NCI-H526 (cell line): ENCODE measurements at regions not wholly inside any gene's neighbourhood (a gene's known extent, or its start where the extent isn't known, plus 50 kb on each side); places are given as distances from the start of the nearest gene placed in this dataset.
"Not testable (repeated sequence)": the region's sequence is repeated elsewhere in the genome, so short reads cannot be mapped to it uniquely, and the experiment has no call there.

Experiments
- DNase-seq, 2 experiments: peaks; one replicate each; lab custom pipeline; 2025; lab: John Stamatoyannopoulos, UW

DNA sequence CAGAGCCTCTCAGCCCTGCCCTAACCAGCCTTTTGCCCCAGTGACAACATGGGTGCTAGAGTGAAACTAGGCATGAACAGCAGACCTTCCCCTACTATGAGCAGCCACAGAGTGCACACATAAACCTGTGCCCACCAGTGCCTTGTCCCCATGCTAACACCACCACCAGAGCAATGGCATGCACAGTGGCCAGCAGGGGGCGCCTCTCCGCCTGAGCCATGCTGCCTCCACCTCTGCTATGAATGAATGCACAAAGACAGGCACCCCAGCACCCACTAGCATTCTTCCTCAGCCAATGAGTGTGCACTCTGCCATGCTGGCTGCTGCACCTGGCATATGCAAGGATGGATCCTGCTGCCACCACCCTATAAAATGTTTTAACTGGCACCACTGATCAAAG lies 286.9 kb upstream of the FGF16 start:
- no peak for DNase-seq

GRCh38 chrX:77162777-77163176 lies 284.4 kb upstream of the FGF16 start:
- no peak for DNase-seq

DNA sequence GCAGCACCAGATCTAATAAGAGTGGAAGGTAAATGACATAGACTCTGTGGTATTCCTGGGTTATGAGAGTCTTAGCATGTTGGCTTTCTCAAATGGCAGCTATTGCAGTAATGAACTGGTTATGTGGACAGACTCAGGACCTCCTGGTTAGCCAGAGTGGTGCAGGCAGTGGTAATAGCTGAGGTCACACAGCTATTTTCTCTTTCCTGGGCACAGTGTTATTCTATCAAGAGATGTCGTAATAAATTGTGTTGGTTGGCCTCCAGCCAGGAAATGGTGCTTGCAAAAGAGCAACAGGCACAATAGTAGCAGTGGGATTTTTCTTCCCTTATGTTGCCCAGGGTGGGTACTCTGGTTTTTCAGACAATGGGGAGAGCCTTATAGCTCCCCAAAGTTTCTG lies 279.2 kb upstream of the FGF16 start:
- no peak for DNase-seq

DNA sequence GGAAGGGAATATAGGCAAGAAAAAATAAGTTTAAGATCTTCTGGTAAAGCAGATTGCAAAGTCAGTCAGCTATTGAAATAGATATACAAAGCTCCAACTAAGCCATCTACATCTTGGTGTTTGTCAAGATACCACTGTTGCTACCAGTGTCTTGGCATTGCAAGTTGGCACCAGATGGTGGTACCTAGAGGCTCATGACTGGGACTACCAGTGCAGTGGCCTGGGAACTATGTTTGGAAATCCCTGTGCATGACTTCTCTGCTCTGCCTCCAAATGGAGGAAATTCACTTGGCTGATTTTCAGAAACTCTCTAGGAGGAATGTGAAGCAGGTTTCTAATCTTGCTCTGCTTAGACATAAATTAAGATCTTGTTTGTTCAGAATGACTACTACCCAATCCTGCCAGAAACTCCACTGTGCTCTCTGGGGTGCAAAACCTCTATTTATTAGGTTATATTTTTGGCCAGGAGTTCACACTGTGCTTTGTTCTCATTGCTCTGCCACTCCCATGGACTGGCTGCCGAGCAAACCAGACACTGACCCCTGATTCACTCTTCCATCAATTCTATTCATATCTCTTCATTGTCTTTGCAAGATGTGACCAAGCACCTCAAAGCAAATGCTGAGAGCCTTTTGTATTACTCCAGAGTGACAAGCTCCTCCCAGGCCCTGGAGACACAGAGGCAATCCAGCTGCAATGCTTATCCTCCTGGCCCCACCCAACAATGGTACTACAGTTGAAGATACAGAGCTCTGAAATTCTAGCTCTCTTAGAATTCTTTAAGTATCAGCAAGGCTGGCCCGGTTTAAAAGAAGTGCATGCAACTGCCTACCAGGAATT lies 272.3 kb upstream of the FGF16 start:
- no peak for DNase-seq

GRCh38 chrX:77200663-77201062 lies 246.5 kb upstream of the FGF16 start:
- DNase-seq, result no peak

DNA sequence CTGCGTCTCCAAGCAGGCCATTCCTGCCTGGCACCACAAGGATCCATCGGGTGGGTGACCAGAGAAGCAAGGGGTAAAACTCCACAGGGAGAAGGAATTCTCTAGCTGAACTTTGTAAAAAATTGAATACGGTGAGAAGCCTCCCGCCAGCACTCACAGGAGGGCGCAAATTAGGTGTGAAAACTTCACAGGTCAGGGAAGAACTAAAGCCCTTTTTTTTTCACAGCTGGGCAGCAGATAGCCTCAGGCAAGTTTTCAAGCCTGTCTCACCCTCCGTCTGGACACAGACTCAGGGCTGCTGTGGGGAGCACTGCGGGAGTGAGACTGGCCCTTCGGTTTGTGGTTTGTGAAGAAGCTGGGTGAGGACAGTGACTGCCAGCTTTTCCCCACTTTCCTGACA lies 224.1 kb upstream of the FGF16 start:
- DNase-seq, result no peak

- DNase-seq, result no peak
Measured at GRCh38 chrX:77264490-77264889, 182.7 kb upstream of the FGF16 start.

- DNase-seq, result no peak
Measured at GRCh38 chrX:77275392-77275791, 171.8 kb upstream of the FGF16 start.

GRCh38 chrX:77276742-77277141 lies 170.4 kb upstream of the FGF16 start:
- DNase-seq, result no peak

- DNase-seq, result no peak
Measured at GRCh38 chrX:77277911-77278310, 169.3 kb upstream of the FGF16 start.

- DNase-seq, result not testable (repeated sequence)
Measured at GRCh38 chrX:77279373-77279772, 167.8 kb upstream of the FGF16 start.

GRCh38 chrX:77293331-77293995 lies 153.7 kb upstream of the FGF16 start:
- DNase-seq, result no peak

DNA sequence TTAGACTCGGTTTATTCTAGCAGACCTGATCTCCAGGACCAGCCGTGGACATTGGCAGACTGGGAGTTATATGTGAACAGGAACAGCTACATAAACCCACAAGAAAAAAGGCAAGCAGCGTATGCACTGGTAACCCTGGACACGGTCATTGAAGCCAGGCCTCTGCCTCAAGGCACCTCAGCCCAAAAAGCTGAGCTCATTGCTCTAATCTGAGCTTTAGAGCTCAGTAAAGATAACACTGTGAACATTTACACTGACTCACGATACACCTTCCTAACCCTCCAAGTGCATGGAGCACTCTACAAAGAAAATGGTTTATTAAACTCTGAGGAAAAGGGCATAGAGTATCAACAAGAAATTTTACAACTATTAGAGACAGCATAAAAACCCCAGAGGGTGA lies 148.9 kb upstream of the FGF16 start:
- DNase-seq, result no peak

- DNase-seq, result no peak
Measured at GRCh38 chrX:77298790-77299189, 148.4 kb upstream of the FGF16 start.

DNA sequence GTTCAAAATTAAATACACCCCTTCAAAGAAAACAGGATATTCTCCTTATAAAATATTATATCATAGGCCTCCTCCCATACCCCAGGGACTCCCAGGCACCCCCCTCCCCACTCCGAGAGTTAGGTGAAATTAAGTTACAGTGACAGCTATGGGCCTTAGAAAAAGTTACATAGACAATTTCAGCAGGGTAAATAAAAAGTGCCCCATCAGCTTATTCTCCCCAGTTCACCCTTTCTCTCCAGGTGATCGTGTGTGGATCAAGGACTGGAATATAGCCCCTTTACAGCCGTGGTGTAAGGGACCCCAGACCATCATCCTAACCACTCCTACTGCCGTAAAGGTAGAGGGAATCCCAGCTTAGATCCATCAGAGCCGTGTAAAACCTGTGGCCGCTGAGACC lies 147.6 kb upstream of the FGF16 start:
- DNase-seq, result no peak

DNA sequence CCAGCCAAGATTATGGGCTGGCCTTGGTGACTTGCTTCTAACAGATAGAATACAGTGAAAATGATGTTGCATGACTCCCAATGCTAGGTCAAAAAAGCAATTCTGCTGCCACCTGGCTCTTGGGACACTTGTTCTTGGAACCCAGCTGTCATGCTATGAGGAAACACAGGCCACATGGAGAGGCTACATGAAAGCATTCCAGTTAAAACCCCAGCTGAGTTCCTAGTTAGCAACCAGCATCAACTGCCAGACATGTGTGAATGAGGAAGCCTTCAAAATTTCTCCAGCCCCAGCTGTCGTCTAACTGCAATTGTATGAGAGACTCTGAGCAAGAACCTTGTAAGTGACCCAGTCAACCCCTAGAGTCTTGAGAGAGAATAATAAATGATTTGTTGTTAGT lies 105.2 kb upstream of the FGF16 start:
- DNase-seq, result no peak

GRCh38 chrX:77346859-77347258 lies 100.3 kb upstream of the FGF16 start:
- DNase-seq, result no peak

DNA sequence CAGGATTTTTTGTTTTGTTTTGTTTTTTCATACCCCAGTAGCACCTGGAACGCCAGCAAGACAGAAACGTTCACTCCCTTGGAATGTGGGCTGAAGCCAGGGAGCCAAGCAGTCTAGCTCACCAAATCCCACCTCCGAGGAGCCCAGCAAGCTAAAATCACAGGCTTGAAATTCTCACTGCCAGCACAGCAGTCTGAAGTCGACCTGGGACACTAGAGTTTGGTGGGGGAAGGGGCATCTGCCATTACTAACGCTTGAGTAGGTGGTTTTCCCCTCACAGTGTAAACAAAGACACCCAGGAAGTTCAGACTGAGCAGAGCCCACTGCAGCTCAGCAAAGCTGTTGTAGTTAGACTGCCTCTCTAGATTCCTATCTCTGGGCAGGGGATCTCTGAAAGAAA lies 99.6 kb upstream of the FGF16 start:
- no peak for DNase-seq

DNA sequence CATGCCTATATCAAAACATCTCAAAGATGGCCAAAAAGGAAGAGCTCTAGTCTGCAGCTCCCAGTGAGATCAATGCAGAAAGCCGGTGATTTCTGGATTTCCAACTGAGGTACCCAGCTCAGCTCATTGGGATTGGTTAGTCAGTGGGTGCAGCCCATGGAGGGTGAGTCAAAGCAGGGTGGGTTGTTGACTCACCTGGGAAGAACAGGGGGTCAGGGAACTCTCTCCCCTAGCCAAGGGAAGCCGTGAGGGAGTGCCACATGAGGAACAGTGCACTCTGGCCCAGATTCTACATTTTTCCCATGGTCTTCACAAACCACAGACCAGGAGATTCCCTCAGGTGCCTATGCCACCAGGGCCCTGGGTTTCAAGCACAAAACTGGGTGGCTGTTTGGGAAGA lies 57.3 kb upstream of the FGF16 start:
- no peak for DNase-seq

DNA sequence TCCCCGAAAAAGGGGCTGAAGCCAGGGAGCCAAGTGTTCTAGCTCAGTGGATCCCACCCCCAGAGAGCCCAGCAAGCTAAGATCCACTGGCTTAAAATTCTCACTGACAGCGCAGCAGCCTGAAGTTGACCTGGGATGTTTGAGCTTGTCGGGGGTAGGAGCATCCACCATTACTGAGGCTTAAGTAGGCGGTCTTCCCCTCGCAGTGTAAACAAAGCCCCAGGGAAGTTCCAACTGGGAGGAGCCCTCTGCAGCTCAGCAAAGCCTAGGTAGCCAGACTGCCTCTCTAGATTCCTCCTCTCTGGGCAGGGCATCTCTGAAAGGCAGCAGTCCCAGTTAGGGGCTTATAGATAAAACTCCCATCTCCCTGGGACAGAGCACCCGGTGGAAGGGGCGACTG lies 56.8 kb upstream of the FGF16 start:
- DNase-seq, result not testable (repeated sequence)

DNA sequence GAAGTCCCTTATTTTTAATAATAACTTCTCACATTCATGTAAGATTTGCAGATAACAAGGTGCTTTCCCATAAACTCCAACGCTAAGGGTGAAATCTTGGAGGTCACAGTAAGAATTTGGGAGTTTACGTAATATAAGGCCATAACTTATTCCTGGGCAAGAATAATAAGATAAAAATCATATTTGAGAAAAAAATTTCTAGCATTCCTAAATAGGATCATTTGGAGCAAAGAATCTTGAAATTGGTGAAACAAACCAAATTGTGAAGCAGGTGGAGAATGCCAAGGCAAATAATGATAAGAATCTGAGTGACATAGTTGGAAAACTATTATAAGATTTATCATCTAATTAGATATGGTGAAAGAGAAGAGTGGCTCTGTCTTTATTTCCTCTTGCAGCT lies 50.4 kb upstream of the FGF16 start:
- no peak for DNase-seq
